ENCODE measurements at regions not wholly inside any gene's neighbourhood (a gene's known extent, or its start where the extent isn't known, plus 50 kb on each side); places are given as distances from the start of the nearest gene placed in this dataset.

DNA sequence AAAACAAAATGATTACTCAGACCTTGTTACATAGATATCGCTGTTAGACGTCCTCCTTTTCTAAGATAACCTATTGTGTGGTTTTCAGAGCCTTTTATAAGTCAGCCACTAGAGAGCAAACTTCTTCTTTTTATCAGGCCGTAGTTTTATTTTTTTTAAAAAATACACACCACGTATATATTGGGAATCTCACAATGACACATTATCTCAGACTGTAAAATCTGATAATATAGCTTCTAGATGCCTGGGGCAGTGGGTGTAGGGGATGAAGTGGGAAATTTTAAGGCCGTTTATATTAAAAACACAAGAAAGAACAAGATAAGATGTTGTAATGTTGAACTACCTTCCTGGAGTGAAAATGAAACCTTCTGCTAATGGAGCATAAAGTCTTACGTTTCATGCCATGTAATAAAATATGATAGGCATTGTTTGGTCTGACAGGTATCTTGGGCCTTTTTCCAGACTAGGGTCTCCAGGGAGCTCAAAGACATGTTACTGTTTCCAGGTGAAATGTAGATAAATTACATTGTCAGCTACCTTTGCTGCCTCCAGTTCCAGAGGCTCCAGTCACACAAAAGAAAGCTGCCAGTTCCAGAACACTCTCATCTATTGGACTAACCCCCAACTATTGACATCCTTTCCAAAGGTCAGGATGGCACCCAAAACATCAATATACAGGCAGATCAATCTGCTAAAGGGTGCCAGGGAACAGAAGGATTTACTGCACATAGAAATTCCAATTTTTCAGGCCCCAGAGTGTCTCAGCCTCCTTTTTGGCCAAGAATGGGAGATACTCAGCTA, 130.2 kb upstream of the AKIRIN2 start:
- H3K4me3 ChIP-seq (replicated peaks in 1 of 3; ENCODE audit: insufficient read depth in 1 of 3, low read depth in 1 of 3, low read length in 3 of 3), result peak overlapping the region; percentile 30 to 59 (median 33)
- no peak overlapping the region for H3K27ac ChIP-seq (ENCODE audit: insufficient read depth, low read depth, low read length)
- peak overlapping the region; percentile 82 for H2AFZ ChIP-seq (ENCODE audit: low read depth, low read length)
- CTCF ChIA-PET, result interaction anchor here (0.7 to 2.8 kb wide), 15 partner anchors 10 to 1039 kb away, joined by 3 to 39 read pairs (median 4); no protein-coding TSS in a partner anchor
- H3K9me1 ChIP-seq (replicated peaks; ENCODE audit: control insufficient read depth, extremely low read depth, insufficient read depth, low read length), result no peaks in the 10 kb centered on the region
- no peaks in the 10 kb centered on the region for H3K79me2 ChIP-seq (ENCODE audit: control insufficient read depth, insufficient read depth, low read length)
- no peaks in the 10 kb centered on the region for H3K36me3 ChIP-seq (ENCODE audit: control insufficient read depth in 2 of 2, extremely low read depth in 1 of 2, insufficient read depth in 2 of 2, low read length in 2 of 2)
- intact Hi-C loops (cut with micrococcal nuclease), result loop anchor here (1.0 to 5.0 kb wide), 5 partner anchors 440 to 1039 kb away; no protein-coding TSS in a partner anchor
- H3K9me3 ChIP-seq (replicated peaks; ENCODE audit: control insufficient read depth, insufficient read depth, low read length), result no peaks in the 10 kb centered on the region
- POLR2A ChIA-PET, result no interaction called here
- no peaks in the 10 kb centered on the region for H3K4me1 ChIP-seq (ENCODE audit: control insufficient read depth, extremely low read depth, insufficient read depth, low read length)
- dilution Hi-C loops (cut with MboI; ENCODE audit: extremely low pct_ligation_motif_present, low sequenced_read_pairs), result no loop called here
- BruUV-seq (replicated peaks), result no TSS peak
- no peak for FAIRE-seq
- H3K27me3 ChIP-seq (ENCODE audit: control insufficient read depth in 2 of 2, insufficient read depth in 2 of 2, low read length in 2 of 2), result peaks cover 0 to 2% of the 10 kb centered on the region in 2 experiments
- TF ChIP-seq, protein P1, sequence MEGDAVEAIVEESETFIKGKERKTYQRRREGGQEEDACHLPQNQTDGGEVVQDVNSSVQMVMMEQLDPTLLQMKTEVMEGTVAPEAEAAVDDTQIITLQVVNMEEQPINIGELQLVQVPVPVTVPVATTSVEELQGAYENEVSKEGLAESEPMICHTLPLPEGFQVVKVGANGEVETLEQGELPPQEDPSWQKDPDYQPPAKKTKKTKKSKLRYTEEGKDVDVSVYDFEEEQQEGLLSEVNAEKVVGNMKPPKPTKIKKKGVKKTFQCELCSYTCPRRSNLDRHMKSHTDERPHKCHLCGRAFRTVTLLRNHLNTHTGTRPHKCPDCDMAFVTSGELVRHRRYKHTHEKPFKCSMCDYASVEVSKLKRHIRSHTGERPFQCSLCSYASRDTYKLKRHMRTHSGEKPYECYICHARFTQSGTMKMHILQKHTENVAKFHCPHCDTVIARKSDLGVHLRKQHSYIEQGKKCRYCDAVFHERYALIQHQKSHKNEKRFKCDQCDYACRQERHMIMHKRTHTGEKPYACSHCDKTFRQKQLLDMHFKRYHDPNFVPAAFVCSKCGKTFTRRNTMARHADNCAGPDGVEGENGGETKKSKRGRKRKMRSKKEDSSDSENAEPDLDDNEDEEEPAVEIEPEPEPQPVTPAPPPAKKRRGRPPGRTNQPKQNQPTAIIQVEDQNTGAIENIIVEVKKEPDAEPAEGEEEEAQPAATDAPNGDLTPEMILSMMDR (IDR thresholded peaks at IDR 0.05; ENCODE audit: extremely low read depth in 1 of 2, insufficient read depth in 1 of 2, low read depth in 1 of 2, low read length in 2 of 2), result peak; percentile 17 to 23
- TF ChIP-seq EZH2 (IDR thresholded peaks at IDR 0.05; ENCODE audit: borderline replicate concordance, low read depth, low read length, severe bottlenecking), result no peak
- peak overlapping the region; percentile 83 for H3K4me2 ChIP-seq (ENCODE audit: insufficient read depth, low read length)
- peak overlapping the region; percentile 43 for H3K9ac ChIP-seq (replicated peaks; ENCODE audit: extremely low read depth, insufficient read depth, low read length)
- H4K20me1 ChIP-seq (replicated peaks; ENCODE audit: control insufficient read depth, extremely low read depth, insufficient read depth, low read length), result no peaks in the 10 kb centered on the region
- peak; percentile 64 for DNase-seq (ENCODE audit: low read depth, low spot score)

- no peak overlapping the region for H3K9ac ChIP-seq (replicated peaks; ENCODE audit: extremely low read depth, insufficient read depth, low read length)
- FAIRE-seq, result no peak
- CTCF ChIA-PET, result interaction anchor here (1.0 to 2.8 kb wide), 4 partner anchors 8 to 1041 kb away, joined by 3 to 39 read pairs (median 18); no protein-coding TSS in a partner anchor
These were observed 128.9 kb upstream of the AKIRIN2 start for GRCh38 chr6:87830907-87831306.

More at GRCh38 chr6:87830907-87831306, 128.9 kb upstream of the AKIRIN2 start:
- intact Hi-C loops (cut with micrococcal nuclease) (loop anchor here (5.0 kb wide), 2 partner anchors 439 to 764 kb away; no protein-coding TSS in a partner anchor), dilution Hi-C loops (cut with MboI; ENCODE audit: extremely low pct_ligation_motif_present, low sequenced_read_pairs) (no loop called here)
- Histone ChIP-seq H3K36me3 (ENCODE audit: control insufficient read depth in 2 of 2, extremely low read depth in 1 of 2, insufficient read depth in 2 of 2, low read length in 2 of 2) (no peaks in the 10 kb centered on the region), H3K27me3 (ENCODE audit: control insufficient read depth in 2 of 2, insufficient read depth in 2 of 2, low read length in 2 of 2) (peaks cover 0 to 2% of the 10 kb centered on the region in 2 experiments), H3K4me2 (ENCODE audit: insufficient read depth, low read length) (no peak overlapping the region), H3K4me3 (replicated peaks in 1 of 3; ENCODE audit: insufficient read depth in 1 of 3, low read depth in 1 of 3, low read length in 3 of 3) (no peak overlapping the region), H3K4me1 (ENCODE audit: control insufficient read depth, extremely low read depth, insufficient read depth, low read length) (no peaks in the 10 kb centered on the region), H3K9me1 (replicated peaks; ENCODE audit: control insufficient read depth, extremely low read depth, insufficient read depth, low read length) (no peaks in the 10 kb centered on the region), H3K9me3 (replicated peaks; ENCODE audit: control insufficient read depth, insufficient read depth, low read length) (no peaks in the 10 kb centered on the region), H4K20me1 (replicated peaks; ENCODE audit: control insufficient read depth, extremely low read depth, insufficient read depth, low read length) (no peaks in the 10 kb centered on the region), H3K79me2 (ENCODE audit: control insufficient read depth, insufficient read depth, low read length) (no peaks in the 10 kb centered on the region), H2AFZ (ENCODE audit: low read depth, low read length) (no peak overlapping the region), H3K27ac (ENCODE audit: insufficient read depth, low read depth, low read length) (no peak overlapping the region)
- TF ChIP-seq MAX (IDR thresholded peaks at IDR 0.05; ENCODE audit: insufficient read depth, insufficient read length) (no peak), FOS (IDR thresholded peaks at IDR 0.05; ENCODE audit: borderline replicate concordance, insufficient read depth, low read length) (no peak), GATA2 (IDR thresholded peaks at IDR 0.05; ENCODE audit: insufficient read depth, insufficient read length, low read depth, low read length) (no peak), POLR2AphosphoS5 (IDR thresholded peaks at IDR 0.05; ENCODE audit: insufficient read depth, low read depth, low read length) (no peak), EZH2 (IDR thresholded peaks at IDR 0.05; ENCODE audit: borderline replicate concordance, low read depth, low read length, severe bottlenecking) (no peak), POLR2A (IDR thresholded peaks at IDR 0.05; ENCODE audit: low read depth, low read length) (no peak), JUN (IDR thresholded peaks at IDR 0.05; ENCODE audit: borderline replicate concordance, insufficient read depth, insufficient read length, low read depth) (no peak), MYC (IDR thresholded peaks at IDR 0.05; ENCODE audit: low read depth, low read length) (no peak)
- TF ChIP-seq, protein P1 (IDR thresholded peaks at IDR 0.05; ENCODE audit: extremely low read depth in 1 of 2, insufficient read depth in 1 of 2, low read depth in 1 of 2, low read length in 2 of 2), result no peak
- POLR2A ChIA-PET, result no interaction called here
- BruUV-seq (replicated peaks), result no TSS peak
- no peak for DNase-seq (ENCODE audit: low read depth, low spot score)
